Keratinocyte (primary cell): ENCODE measurements at regions not wholly inside any gene's neighbourhood (a gene's known extent, or its start where the extent isn't known, plus 50 kb on each side); places are given as distances from the start of the nearest gene placed in this dataset.

ENCODE experiments used
- DNase-seq: peaks from one replicate; pipeline ENCODE4 v3.0.0-alpha.2; 2011; ENCODE audit warnings: low read depth, missing footprints, low spot score
- FAIRE-seq: peaks from 2 replicates; lab custom pipeline; 2011; peaks lifted over from hg19 to GRCh38; lab: Jason Lieb, UNC
- H2AFZ ChIP-seq: 2 replicates; pipeline ENCODE4 v1.6.0; 2012; ENCODE audit warnings: low read length, control low read depth, inconsistent platforms; ENCODE audit not compliant: control insufficient read depth
- H3K27ac ChIP-seq: 2 replicates; pipeline ENCODE4 v1.5.1; 2011; ENCODE audit warnings: low read length; ENCODE audit not compliant: control insufficient read depth, insufficient read depth
- H3K27me3 ChIP-seq: 3 replicates; pipeline ENCODE4 v1.6.0; 2011; ENCODE audit warnings: low read length; ENCODE audit not compliant: control insufficient read depth, insufficient read depth; ENCODE audit errors: extremely low read depth
- H3K36me3 ChIP-seq, 2 experiments: 2 replicates in 1 of 2; 3 replicates in 1 of 2; pipeline ENCODE4 v1.5.1; 2011; ENCODE audit warnings: low read length in 2 of 2, mild to moderate bottlenecking in 1 of 2; ENCODE audit not compliant: control insufficient read depth in 2 of 2, insufficient read depth in 2 of 2; ENCODE audit errors: extremely low read depth in 1 of 2
- H3K4me1 ChIP-seq: 3 replicates; pipeline ENCODE4 v1.5.1; 2011; ENCODE audit warnings: low read length; ENCODE audit not compliant: control insufficient read depth, insufficient read depth; ENCODE audit errors: extremely low read depth
- H3K4me2 ChIP-seq: 3 replicates; pipeline ENCODE4 v1.6.0; 2011; ENCODE audit warnings: low read depth, low read length; ENCODE audit not compliant: control insufficient read depth, insufficient read depth; ENCODE audit errors: extremely low read depth
- H3K4me3 ChIP-seq, 3 experiments: fragments of 200-600 bp in 1 of 3; sonication (generic) in 1 of 3; 2 replicates in 2 of 3; 3 replicates in 1 of 3; pipeline ENCODE4 v1.5.1; 2011 to 2016; ENCODE audit warnings: low read length in 3 of 3, mild to moderate bottlenecking in 3 of 3, control low read depth in 2 of 3, inconsistent platforms in 1 of 3, low read depth in 1 of 3, mixed read lengths in 1 of 3, mixed run types in 1 of 3, moderate library complexity in 1 of 3; ENCODE audit not compliant: control insufficient read depth in 2 of 3, insufficient read depth in 2 of 3; ENCODE audit errors: extremely low read depth in 1 of 3
- H3K79me2 ChIP-seq: 2 replicates; pipeline ENCODE4 v1.6.0; 2012; ENCODE audit warnings: low read length; ENCODE audit not compliant: control insufficient read depth, insufficient read depth
- H3K9ac ChIP-seq: 3 replicates; pipeline ENCODE4 v1.6.0; 2011; ENCODE audit warnings: low read length; ENCODE audit not compliant: control insufficient read depth, insufficient read depth; ENCODE audit errors: extremely low read depth
- H3K9me1 ChIP-seq: 3 replicates; pipeline ENCODE4 v1.6.0; 2011; ENCODE audit warnings: low read length; ENCODE audit not compliant: control insufficient read depth, insufficient read depth; ENCODE audit errors: extremely low read depth
- H3K9me3 ChIP-seq: 2 replicates; pipeline ENCODE4 v1.5.1; 2012; ENCODE audit warnings: low read depth, low read length; ENCODE audit not compliant: control insufficient read depth
- H4K20me1 ChIP-seq: 3 replicates; pipeline ENCODE4 v1.6.0; 2011; ENCODE audit warnings: low read length; ENCODE audit not compliant: control insufficient read depth, insufficient read depth; ENCODE audit errors: extremely low read depth
- EZH2 ChIP-seq: IDR thresholded peaks from one replicate; pipeline ENCODE4 v1.6.1; 2012; ENCODE audit warnings: inconsistent platforms, mild to moderate bottlenecking, low read length, moderate library complexity
- dilution Hi-C: fragments of 300-500 bp; cut with MboI; formaldehyde crosslinking; loops from one replicate; pipeline ENCODE4 v1.7.0; 2020; ENCODE audit warnings: low sequenced_read_pairs; ENCODE audit not compliant: extremely low pct_ligation_motif_present
- TF ChIP-seq, protein P1 (sequence below), 3 experiments: IDR thresholded peaks in 1 of 3; conservative IDR thresholded peaks in 1 of 3; optimal IDR thresholded peaks in 1 of 3; 2 replicates in 2 of 3; 3 replicates in 1 of 3; pipeline versions ENCODE3 to v1.5.1; 2011; ENCODE audit warnings: low read length in 3 of 3, mild to moderate bottlenecking in 3 of 3, moderate library complexity in 2 of 3, control low read depth in 1 of 3, inconsistent platforms in 1 of 3; ENCODE audit not compliant: insufficient read depth in 2 of 3; ENCODE audit errors: extremely low read depth in 1 of 3

DNA sequence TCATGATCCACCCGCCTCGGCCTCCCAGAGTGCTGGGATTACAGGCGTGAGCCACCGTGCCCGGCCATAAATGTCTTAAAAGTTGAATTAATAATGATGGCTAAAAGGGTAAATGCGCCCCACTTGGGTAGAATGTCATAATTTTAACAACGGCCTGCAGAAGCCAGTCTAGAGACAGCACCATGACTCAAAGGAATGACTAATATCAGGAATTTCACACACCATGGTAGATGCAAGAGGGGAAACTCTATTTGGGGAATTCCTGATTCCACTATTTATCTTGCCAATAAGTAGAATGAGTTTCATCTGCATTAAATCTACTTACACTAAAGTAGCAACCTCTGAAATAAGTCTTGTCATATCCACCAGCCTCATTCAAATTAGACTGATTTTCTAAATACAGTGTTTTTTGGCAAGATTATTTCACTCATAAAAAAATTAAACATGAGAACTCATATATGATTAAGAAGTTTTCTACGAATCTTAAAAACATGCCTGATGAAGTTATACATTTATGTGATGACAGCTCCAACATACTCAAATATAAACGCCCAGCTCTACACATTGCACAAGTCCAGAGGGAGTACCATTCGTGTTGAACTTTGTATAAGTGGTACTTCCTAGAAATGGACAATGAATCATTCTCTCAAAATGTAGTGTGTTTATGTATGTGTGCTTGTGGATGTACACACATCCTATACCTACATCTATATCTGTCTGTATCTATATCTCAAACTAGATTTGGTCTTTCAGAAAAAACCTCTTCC, 309.7 kb downstream of the IRS1 start:
- Histone ChIP-seq H3K9ac (no peak overlapping the region), H3K4me3 (no peak overlapping the region), H3K4me2 (no peak overlapping the region), H3K27me3 (no peaks in the 10 kb centered on the region), H3K9me1 (no peaks in the 10 kb centered on the region), H3K79me2 (no peaks in the 10 kb centered on the region), H2AFZ (no peak overlapping the region), H3K27ac (peak overlapping the region; percentile 25), H3K36me3 (no peaks in the 10 kb centered on the region), H3K9me3 (peaks cover 4% of the 10 kb centered on the region), H4K20me1 (no peaks in the 10 kb centered on the region), H3K4me1 (no peaks in the 10 kb centered on the region)
- FAIRE-seq: peak; percentile 79
- dilution Hi-C loops: no loop called here
- TF ChIP-seq, protein P1, sequence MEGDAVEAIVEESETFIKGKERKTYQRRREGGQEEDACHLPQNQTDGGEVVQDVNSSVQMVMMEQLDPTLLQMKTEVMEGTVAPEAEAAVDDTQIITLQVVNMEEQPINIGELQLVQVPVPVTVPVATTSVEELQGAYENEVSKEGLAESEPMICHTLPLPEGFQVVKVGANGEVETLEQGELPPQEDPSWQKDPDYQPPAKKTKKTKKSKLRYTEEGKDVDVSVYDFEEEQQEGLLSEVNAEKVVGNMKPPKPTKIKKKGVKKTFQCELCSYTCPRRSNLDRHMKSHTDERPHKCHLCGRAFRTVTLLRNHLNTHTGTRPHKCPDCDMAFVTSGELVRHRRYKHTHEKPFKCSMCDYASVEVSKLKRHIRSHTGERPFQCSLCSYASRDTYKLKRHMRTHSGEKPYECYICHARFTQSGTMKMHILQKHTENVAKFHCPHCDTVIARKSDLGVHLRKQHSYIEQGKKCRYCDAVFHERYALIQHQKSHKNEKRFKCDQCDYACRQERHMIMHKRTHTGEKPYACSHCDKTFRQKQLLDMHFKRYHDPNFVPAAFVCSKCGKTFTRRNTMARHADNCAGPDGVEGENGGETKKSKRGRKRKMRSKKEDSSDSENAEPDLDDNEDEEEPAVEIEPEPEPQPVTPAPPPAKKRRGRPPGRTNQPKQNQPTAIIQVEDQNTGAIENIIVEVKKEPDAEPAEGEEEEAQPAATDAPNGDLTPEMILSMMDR (optimal IDR thresholded peaks at IDR 0.05 in 1 of 3, IDR thresholded peaks at IDR 0.05 in 1 of 3, conservative IDR thresholded peaks at IDR 0.05 in 1 of 3; ENCODE audit: extremely low read depth in 1 of 3, insufficient read depth in 2 of 3, low read length in 3 of 3): no peak
- no peak for TF ChIP-seq EZH2
- DNase-seq: no peak

DNA sequence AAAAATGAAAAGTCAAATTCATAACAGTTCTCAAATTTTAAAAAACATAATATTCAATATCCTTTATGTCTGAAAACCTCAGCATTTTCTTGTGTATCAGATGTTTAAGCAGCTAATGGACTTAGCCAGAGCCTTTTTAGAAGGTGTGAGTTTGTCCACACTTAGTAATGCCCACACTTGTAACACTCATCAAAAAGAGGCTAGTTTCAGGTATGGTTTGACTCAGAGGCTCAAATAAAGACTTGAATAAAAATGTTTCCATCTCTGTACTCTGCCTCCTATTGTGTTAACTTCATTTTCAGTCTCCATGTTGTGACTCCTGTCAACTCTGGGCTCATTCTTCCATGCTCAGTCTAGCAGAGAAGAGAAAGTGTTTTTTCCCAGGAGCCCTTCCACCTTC, 311.6 kb downstream of the IRS1 start:
- no peak overlapping the region for H3K4me2 ChIP-seq
- no peak overlapping the region for H3K27ac ChIP-seq
- H3K4me1 ChIP-seq: peaks cover 8% of the 10 kb centered on the region
- dilution Hi-C loops: no loop called here
- peaks cover 4% of the 10 kb centered on the region for H3K9me3 ChIP-seq
- no peaks in the 10 kb centered on the region for H3K9me1 ChIP-seq
- FAIRE-seq (no peak), DNase-seq (no peak)
- no peaks in the 10 kb centered on the region for H3K79me2 ChIP-seq
- no peak for TF ChIP-seq EZH2
- TF ChIP-seq, protein P1 (optimal IDR thresholded peaks at IDR 0.05 in 1 of 3, IDR thresholded peaks at IDR 0.05 in 1 of 3, conservative IDR thresholded peaks at IDR 0.05 in 1 of 3; ENCODE audit: extremely low read depth in 1 of 3, insufficient read depth in 2 of 3, low read length in 3 of 3): no peak
- H4K20me1 ChIP-seq: no peaks in the 10 kb centered on the region
- H3K36me3 ChIP-seq: no peaks in the 10 kb centered on the region
- H3K9ac ChIP-seq: no peak overlapping the region
- H3K27me3 ChIP-seq: no peaks in the 10 kb centered on the region
- no peak overlapping the region for H3K4me3 ChIP-seq
- H2AFZ ChIP-seq: no peak overlapping the region
